HEK293 (cell line): ENCODE measurements at regions not wholly inside any gene's neighbourhood (a gene's known extent, or its start where the extent isn't known, plus 50 kb on each side); places are given as distances from the start of the nearest gene placed in this dataset.

Experiments used
- ZFP37 ChIP-seq: fragments of 450-650 bp; formaldehyde crosslinking; IDR thresholded peaks from 2 replicates; pipeline ENCODE4 v1.5.1; 2016; ENCODE audit warnings: missing biosample characterization, missing genetic modification characterization
- ZNF23 ChIP-seq: fragments of 450-650 bp; formaldehyde crosslinking; IDR thresholded peaks from 2 replicates; pipeline ENCODE4 v1.5.1; 2016; ENCODE audit warnings: missing biosample characterization, missing genetic modification characterization, borderline replicate concordance
- ZNF274 ChIP-seq, 2 experiments: fragments of 200-500 bp in 1 of 2; fragments of 450-650 bp in 1 of 2; sonication (Bioruptor generic) in 1 of 2; formaldehyde crosslinking in 1 of 2; IDR thresholded peaks; 2 replicates each; pipeline versions ENCODE4 v1.5.1 to v1.6.1; 2014 to 2016; ENCODE audit warnings: borderline replicate concordance in 1 of 2, inconsistent platforms in 1 of 2, low read length in 1 of 2, missing biosample characterization in 1 of 2, missing genetic modification characterization in 1 of 2
- ZNF350 ChIP-seq: fragments of 450-650 bp; formaldehyde crosslinking; IDR thresholded peaks from 2 replicates; pipeline ENCODE4 v1.5.0; 2017; ENCODE audit warnings: missing biosample characterization, mild to moderate bottlenecking, missing genetic modification characterization
- TF ChIP-seq, protein P1 (sequence below): fragments of 450-650 bp; formaldehyde crosslinking; IDR thresholded peaks from 2 replicates; pipeline ENCODE4 v1.5.1; 2016; ENCODE audit warnings: missing biosample characterization, missing genetic modification characterization
- TF ChIP-seq, protein P2 (sequence below): fragments of 450-650 bp; formaldehyde crosslinking; IDR thresholded peaks from 2 replicates; pipeline ENCODE4 v1.5.1; 2017; ENCODE audit warnings: missing biosample characterization, missing genetic modification characterization
- TF ChIP-seq, protein P3 (sequence below): fragments of 450-650 bp; formaldehyde crosslinking; IDR thresholded peaks from 2 replicates; pipeline ENCODE4 v1.5.1; 2016; ENCODE audit warnings: missing biosample characterization, missing genetic modification characterization

DNA sequence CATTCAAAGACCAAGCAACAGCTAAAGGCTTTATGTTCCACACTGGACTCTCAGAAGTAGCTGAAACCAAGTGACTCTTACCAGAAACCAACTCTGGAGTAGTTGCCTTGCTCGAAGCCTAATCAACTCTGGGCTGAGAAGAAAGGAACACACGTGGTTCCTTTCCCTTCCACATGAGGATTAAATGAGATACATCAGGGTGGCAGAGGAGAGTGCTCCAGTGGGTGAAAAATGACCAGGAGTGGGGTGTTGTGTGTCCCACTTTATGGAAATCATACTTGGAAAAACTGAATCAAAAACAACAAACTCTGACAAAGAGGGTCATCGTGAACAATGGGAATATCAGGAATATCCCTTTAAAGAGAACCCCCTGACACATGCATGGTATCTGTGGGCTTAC lies 234.2 kb upstream of the ASIC2 start:
- TF ChIP-seq ZNF350 (tag by site-specific recombination) (no peak), ZNF23 (no peak), ZFP37 (no peak), ZNF274 (IDR thresholded peaks at IDR 0.05; ENCODE audit: low read length) (no peak), ZNF274 (tag by site-specific recombination; IDR thresholded peaks at IDR 0.05; ENCODE audit: borderline replicate concordance) (no peak)
- TF ChIP-seq, protein P1, sequence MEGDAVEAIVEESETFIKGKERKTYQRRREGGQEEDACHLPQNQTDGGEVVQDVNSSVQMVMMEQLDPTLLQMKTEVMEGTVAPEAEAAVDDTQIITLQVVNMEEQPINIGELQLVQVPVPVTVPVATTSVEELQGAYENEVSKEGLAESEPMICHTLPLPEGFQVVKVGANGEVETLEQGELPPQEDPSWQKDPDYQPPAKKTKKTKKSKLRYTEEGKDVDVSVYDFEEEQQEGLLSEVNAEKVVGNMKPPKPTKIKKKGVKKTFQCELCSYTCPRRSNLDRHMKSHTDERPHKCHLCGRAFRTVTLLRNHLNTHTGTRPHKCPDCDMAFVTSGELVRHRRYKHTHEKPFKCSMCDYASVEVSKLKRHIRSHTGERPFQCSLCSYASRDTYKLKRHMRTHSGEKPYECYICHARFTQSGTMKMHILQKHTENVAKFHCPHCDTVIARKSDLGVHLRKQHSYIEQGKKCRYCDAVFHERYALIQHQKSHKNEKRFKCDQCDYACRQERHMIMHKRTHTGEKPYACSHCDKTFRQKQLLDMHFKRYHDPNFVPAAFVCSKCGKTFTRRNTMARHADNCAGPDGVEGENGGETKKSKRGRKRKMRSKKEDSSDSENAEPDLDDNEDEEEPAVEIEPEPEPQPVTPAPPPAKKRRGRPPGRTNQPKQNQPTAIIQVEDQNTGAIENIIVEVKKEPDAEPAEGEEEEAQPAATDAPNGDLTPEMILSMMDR (tag by site-specific recombination) = no peak
- TF ChIP-seq, protein P2, sequence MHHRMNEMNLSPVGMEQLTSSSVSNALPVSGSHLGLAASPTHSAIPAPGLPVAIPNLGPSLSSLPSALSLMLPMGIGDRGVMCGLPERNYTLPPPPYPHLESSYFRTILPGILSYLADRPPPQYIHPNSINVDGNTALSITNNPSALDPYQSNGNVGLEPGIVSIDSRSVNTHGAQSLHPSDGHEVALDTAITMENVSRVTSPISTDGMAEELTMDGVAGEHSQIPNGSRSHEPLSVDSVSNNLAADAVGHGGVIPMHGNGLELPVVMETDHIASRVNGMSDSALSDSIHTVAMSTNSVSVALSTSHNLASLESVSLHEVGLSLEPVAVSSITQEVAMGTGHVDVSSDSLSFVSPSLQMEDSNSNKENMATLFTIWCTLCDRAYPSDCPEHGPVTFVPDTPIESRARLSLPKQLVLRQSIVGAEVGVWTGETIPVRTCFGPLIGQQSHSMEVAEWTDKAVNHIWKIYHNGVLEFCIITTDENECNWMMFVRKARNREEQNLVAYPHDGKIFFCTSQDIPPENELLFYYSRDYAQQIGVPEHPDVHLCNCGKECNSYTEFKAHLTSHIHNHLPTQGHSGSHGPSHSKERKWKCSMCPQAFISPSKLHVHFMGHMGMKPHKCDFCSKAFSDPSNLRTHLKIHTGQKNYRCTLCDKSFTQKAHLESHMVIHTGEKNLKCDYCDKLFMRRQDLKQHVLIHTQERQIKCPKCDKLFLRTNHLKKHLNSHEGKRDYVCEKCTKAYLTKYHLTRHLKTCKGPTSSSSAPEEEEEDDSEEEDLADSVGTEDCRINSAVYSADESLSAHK (tag by site-specific recombination) = no peak
- TF ChIP-seq, protein P3, sequence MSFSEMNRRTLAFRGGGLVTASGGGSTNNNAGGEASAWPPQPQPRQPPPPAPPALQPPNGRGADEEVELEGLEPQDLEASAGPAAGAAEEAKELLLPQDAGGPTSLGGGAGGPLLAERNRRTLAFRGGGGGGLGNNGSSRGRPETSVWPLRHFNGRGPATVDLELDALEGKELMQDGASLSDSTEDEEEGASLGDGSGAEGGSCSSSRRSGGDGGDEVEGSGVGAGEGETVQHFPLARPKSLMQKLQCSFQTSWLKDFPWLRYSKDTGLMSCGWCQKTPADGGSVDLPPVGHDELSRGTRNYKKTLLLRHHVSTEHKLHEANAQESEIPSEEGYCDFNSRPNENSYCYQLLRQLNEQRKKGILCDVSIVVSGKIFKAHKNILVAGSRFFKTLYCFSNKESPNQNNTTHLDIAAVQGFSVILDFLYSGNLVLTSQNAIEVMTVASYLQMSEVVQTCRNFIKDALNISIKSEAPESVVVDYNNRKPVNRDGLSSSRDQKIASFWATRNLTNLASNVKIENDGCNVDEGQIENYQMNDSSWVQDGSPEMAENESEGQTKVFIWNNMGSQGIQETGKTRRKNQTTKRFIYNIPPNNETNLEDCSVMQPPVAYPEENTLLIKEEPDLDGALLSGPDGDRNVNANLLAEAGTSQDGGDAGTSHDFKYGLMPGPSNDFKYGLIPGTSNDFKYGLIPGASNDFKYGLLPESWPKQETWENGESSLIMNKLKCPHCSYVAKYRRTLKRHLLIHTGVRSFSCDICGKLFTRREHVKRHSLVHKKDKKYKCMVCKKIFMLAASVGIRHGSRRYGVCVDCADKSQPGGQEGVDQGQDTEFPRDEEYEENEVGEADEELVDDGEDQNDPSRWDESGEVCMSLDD = no peak
